Suprapubic skin (tissue), 3 donors: ENCODE measurements at regions not wholly inside any gene's neighbourhood (a gene's known extent, or its start where the extent isn't known, plus 50 kb on each side); places are given as distances from the start of the nearest gene placed in this dataset.

ENCODE experiments used
- CTCF ChIP-seq, 2 donors: fragments of 200-600 bp in 1 of 2; fragments of 450-650 bp in 1 of 2; sonication (generic) in 1 of 2; IDR thresholded peaks; one replicate each; pipeline ENCODE4 v1.5.1; 2016 to 2019; ENCODE audit warnings: antibody characterized with exemption in 2 of 2, mild to moderate bottlenecking in 1 of 2, moderate library complexity in 1 of 2
- POLR2AphosphoS5 ChIP-seq, 3 donors: sonication (generic); formaldehyde crosslinking; IDR thresholded peaks; one replicate each; pipeline ENCODE4 v1.6.1; 2017; ENCODE audit warnings: antibody characterized with exemption in 3 of 3

- TF ChIP-seq CTCF (IDR thresholded peaks at IDR 0.05) (no peak), POLR2AphosphoS5 (IDR thresholded peaks at IDR 0.05) (no peak)
Observed at GRCh38 chr3:124443446-124443845, 286.8 kb upstream of the UMPS start.
